Heart right ventricle (tissue), 16 donors: ENCODE measurements at regions not wholly inside any gene's neighbourhood (a gene's known extent, or its start where the extent isn't known, plus 50 kb on each side); places are given as distances from the start of the nearest gene placed in this dataset.

Source experiments
- ATAC-seq, 8 donors: fragments of 200-7000 bp; cut with Tn5 transposase; one replicate each; pipeline ENCODE4 v1.9.1; 2020; ENCODE audit warnings: mild to moderate bottlenecking in 8 of 8, moderate library complexity in 8 of 8, moderate number of reproducible peaks in 1 of 8
- DNase-seq, 2 donors: peaks; one replicate each; pipeline ENCODE4 v3.0.0-alpha.2; 2020
- H3K27ac ChIP-seq, 10 donors: fragments of 200-600 bp; sonication (generic) in 2 of 10; one replicate each; pipeline versions ENCODE4 v1.5.0 to v1.8.0; 2020 to 2022; ENCODE audit warnings: mild to moderate bottlenecking in 3 of 10
- H3K27me3 ChIP-seq, 7 donors: fragments of 200-600 bp; one replicate each; pipeline ENCODE4 v1.8.0; 2021 to 2022; ENCODE audit warnings: mild to moderate bottlenecking in 2 of 7
- H3K36me3 ChIP-seq, 9 donors: fragments of 200-600 bp; sonication (generic) in 1 of 9; one replicate each; pipeline versions ENCODE4 v1.5.0 to v1.8.0; 2020 to 2022; ENCODE audit warnings: mild to moderate bottlenecking in 2 of 9
- H3K4me1 ChIP-seq, 9 donors: fragments of 200-600 bp; sonication (generic) in 1 of 9; one replicate each; pipeline versions ENCODE4 v1.5.0 to v1.8.0; 2020 to 2022; ENCODE audit warnings: mild to moderate bottlenecking in 4 of 9
- H3K4me3 ChIP-seq, 10 donors: fragments of 200-600 bp; sonication (generic) in 2 of 10; one replicate each; pipeline versions ENCODE4 v1.5.0 to v1.8.0; 2020 to 2022; ENCODE audit warnings: mild to moderate bottlenecking in 7 of 10, moderate library complexity in 2 of 10
- H3K9me3 ChIP-seq, 11 donors: fragments of 200-600 bp in 10 of 11; sonication (generic) in 2 of 11; one replicate each; pipeline versions ENCODE4 v1.5.0 to v1.8.0; 2013 to 2022; ENCODE audit warnings: mild to moderate bottlenecking in 2 of 11, control low read depth in 1 of 11, moderate library complexity in 1 of 11
- CTCF ChIP-seq, 9 donors: fragments of 200-600 bp; sonication (generic) in 2 of 9; IDR thresholded peaks; one replicate each; pipeline versions ENCODE4 v1.5.0 to v1.8.0; 2021 to 2022; ENCODE audit warnings: antibody characterized with exemption in 9 of 9, mild to moderate bottlenecking in 5 of 9, moderate library complexity in 1 of 9
- WGBS, 2 donors: extraction: QIAGEN DNeasy Blood & Tissue Kit; methylation state at CpG; one replicate each; pipeline ENCODE4 v1.1.7; 2013; ENCODE audit warnings: inconsistent platforms in 1 of 2; 5-methylcytosine and 5-hydroxymethylcytosine counted together
- intact Hi-C, 10 donors: fragments of 100-400 bp; cut with DNase I; formaldehyde crosslinking; loops; one replicate each; pipeline versions ENCODE4 v1.11.1 to v1.14.2; 2022
- donor health status: Arrhythmogenic right ventricular cardiomyopathy.
- donor health status: ischemic (EF 13 %, LVEDD 7.1; RV severe dilation, severe dysfunction).
- donor health status: healthy with polysubstance abuse.
- donor health status: DM: no; HTN: yes; CAD: no.
- donor health status: DM: no; HTN: no; CAD: no.
- donor health status: ischemic (EF 25% LVEDD 6.9; RV normal size, moderate dysfunction).
- donor health status: ischemic (EF 25% LVEDD 5.7; RV mildly dilated, moderate dysfunction).
- donor health status: healthy.
- donor health status: DM: yes; HTN: yes; CAD: no.
- donor health status: Ischemic cardiomyopathy.
- donor health status: ischemic (EF 35%, LVEDD 5.7; RV mildly dilated, moderate dysfunction).
- donor health status: nonischemic (EF 11% LVEDD 7.7; RV severe dilation, severe dysfunction).
- donor health status: DM: yes; HTN: yes; CAD: no.
- donor health status: PGD.
- donor health status: ischemic (EF 29% LVEDD 5.4; RV normal size, mild dysfunction).
- donor health status: nonischemic (EF 23%, LVEDD 6.1; RV moderate dilation, normal function).

GRCh38 chr6:40681622-40682021 is 94.5 kb upstream of the LRFN2 start:
- no peak for TF ChIP-seq CTCF (IDR thresholded peaks at IDR 0.05)
- no peak for ATAC-seq
- 81 to 88% methylated on average over 3 of the region's 3 CpGs for WGBS, 2 donors

GRCh38 chr6:40678941-40679340 is 91.8 kb upstream of the LRFN2 start:
- no peak for TF ChIP-seq CTCF (IDR thresholded peaks at IDR 0.05)
- H3K9me3 ChIP-seq = peaks cover 0 to 16% (median 0%) of the 10 kb centered on the region in 11 donors
- DNase-seq (no peak), ATAC-seq (no peak)
- H3K4me3 ChIP-seq = no peak overlapping the region
- intact Hi-C loops = no loop called here
- WGBS, 2 donors = 79 to 84% methylated on average over 6 of the region's 6 CpGs
- H3K4me1 ChIP-seq = no peaks in the 10 kb centered on the region
- peaks cover 0 to 6% (median 0%) of the 10 kb centered on the region in 7 donors for H3K27me3 ChIP-seq
- H3K36me3 ChIP-seq = no peaks in the 10 kb centered on the region
- no peak overlapping the region for H3K27ac ChIP-seq

More at GRCh38 chr6:40681622-40682021, 94.5 kb upstream of the LRFN2 start:
- no peak for DNase-seq
- no peaks in the 10 kb centered on the region for H3K36me3 ChIP-seq
- H3K4me3 ChIP-seq = no peak overlapping the region
- peaks cover 0 to 17% (median 4%) of the 10 kb centered on the region in 7 donors for H3K27me3 ChIP-seq
- no peaks in the 10 kb centered on the region for H3K4me1 ChIP-seq
- peaks cover 0 to 33% (median 8%) of the 10 kb centered on the region in 11 donors for H3K9me3 ChIP-seq
- H3K27ac ChIP-seq = no peak overlapping the region
- intact Hi-C loops = no loop called here

GRCh38 chr6:40674170-40674569 is 87.0 kb upstream of the LRFN2 start:
- ATAC-seq = no peak
- intact Hi-C loops = no loop called here
- 83 to 86% methylated on average over 8 of the region's 8 CpGs for WGBS, 2 donors

GRCh38 chr6:40672087-40672486 is 84.9 kb upstream of the LRFN2 start:
- Histone ChIP-seq H3K4me3 (no peak overlapping the region), H3K27ac (no peak overlapping the region), H3K9me3 (no peaks in the 10 kb centered on the region), H3K4me1 (no peaks in the 10 kb centered on the region), H3K36me3 (no peaks in the 10 kb centered on the region), H3K27me3 (peaks cover 0 to 9% (median 0%) of the 10 kb centered on the region in 7 donors)
- DNase-seq = no peak
- 70 to 72% methylated on average over 5 of the region's 5 CpGs for WGBS, 2 donors
- peak in 3 of 9 donors; percentile 11 to 26 (median 20) for TF ChIP-seq CTCF (IDR thresholded peaks at IDR 0.05)
- intact Hi-C loops = no loop called here
- no peak for ATAC-seq

More at GRCh38 chr6:40674170-40674569, 87.0 kb upstream of the LRFN2 start:
- DNase-seq = no peak
- no peak overlapping the region for H3K27ac ChIP-seq
- H3K36me3 ChIP-seq = no peaks in the 10 kb centered on the region
- H3K4me3 ChIP-seq = no peak overlapping the region
- H3K4me1 ChIP-seq = no peaks in the 10 kb centered on the region
- H3K9me3 ChIP-seq = peaks cover 0 to 16% (median 0%) of the 10 kb centered on the region in 11 donors
- no peak for TF ChIP-seq CTCF (IDR thresholded peaks at IDR 0.05)
- peaks cover 0 to 9% (median 4%) of the 10 kb centered on the region in 7 donors for H3K27me3 ChIP-seq
